ENCODE measurements at regions not wholly inside any gene's neighbourhood (a gene's known extent, or its start where the extent isn't known, plus 50 kb on each side); places are given as distances from the start of the nearest gene placed in this dataset.

DNA sequence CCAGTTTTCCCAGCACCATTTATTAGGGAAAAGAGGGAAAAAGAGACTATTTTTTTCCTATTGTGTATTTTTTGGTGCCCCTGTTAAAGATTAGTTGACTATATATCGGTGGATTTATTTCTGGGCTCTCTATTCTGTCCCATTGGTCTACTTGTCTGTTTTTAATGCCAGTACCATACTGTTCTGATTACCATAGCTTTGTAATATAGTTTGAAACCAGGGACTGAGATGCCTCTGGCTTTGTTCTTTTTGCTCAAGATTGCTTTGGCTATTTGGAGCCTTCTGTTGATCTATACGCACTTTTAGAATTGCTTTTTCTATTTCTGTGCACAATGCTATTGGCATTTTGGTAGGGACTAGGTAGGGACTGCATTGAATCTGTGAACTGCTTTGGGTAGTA is 151.7 kb downstream of the ADCYAP1 start:
- TF ChIP-seq, protein P1, sequence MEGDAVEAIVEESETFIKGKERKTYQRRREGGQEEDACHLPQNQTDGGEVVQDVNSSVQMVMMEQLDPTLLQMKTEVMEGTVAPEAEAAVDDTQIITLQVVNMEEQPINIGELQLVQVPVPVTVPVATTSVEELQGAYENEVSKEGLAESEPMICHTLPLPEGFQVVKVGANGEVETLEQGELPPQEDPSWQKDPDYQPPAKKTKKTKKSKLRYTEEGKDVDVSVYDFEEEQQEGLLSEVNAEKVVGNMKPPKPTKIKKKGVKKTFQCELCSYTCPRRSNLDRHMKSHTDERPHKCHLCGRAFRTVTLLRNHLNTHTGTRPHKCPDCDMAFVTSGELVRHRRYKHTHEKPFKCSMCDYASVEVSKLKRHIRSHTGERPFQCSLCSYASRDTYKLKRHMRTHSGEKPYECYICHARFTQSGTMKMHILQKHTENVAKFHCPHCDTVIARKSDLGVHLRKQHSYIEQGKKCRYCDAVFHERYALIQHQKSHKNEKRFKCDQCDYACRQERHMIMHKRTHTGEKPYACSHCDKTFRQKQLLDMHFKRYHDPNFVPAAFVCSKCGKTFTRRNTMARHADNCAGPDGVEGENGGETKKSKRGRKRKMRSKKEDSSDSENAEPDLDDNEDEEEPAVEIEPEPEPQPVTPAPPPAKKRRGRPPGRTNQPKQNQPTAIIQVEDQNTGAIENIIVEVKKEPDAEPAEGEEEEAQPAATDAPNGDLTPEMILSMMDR (IDR thresholded peaks at IDR 0.05; ENCODE audit: low read depth, low read length), result no peak
- TF ChIP-seq POLR2A (IDR thresholded peaks at IDR 0.05; ENCODE audit: extremely low read depth, insufficient read length), result no peak
